22Rv1 (cell line): ENCODE measurements at regions not wholly inside any gene's neighbourhood (a gene's known extent, or its start where the extent isn't known, plus 50 kb on each side); places are given as distances from the start of the nearest gene placed in this dataset.

Source experiments
- ZFX ChIP-seq: fragments of 450-650 bp; IDR thresholded peaks from 2 replicates; pipeline ENCODE4 v1.6.1; 2017; ENCODE audit warnings: antibody characterized with exemption, borderline replicate concordance
- TF ChIP-seq, protein P1 (sequence below): fragments of 450-650 bp; IDR thresholded peaks from 2 replicates; pipeline ENCODE4 v1.5.1; 2017; ENCODE audit warnings: mild to moderate bottlenecking

GRCh38 chrX:39536211-39536610, 561.5 kb downstream of the BCOR start:
- TF ChIP-seq, protein P1, sequence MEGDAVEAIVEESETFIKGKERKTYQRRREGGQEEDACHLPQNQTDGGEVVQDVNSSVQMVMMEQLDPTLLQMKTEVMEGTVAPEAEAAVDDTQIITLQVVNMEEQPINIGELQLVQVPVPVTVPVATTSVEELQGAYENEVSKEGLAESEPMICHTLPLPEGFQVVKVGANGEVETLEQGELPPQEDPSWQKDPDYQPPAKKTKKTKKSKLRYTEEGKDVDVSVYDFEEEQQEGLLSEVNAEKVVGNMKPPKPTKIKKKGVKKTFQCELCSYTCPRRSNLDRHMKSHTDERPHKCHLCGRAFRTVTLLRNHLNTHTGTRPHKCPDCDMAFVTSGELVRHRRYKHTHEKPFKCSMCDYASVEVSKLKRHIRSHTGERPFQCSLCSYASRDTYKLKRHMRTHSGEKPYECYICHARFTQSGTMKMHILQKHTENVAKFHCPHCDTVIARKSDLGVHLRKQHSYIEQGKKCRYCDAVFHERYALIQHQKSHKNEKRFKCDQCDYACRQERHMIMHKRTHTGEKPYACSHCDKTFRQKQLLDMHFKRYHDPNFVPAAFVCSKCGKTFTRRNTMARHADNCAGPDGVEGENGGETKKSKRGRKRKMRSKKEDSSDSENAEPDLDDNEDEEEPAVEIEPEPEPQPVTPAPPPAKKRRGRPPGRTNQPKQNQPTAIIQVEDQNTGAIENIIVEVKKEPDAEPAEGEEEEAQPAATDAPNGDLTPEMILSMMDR: no peak
- no peak for TF ChIP-seq ZFX
